HG03378 (cell line): ENCODE measurements at regions not wholly inside any gene's neighbourhood (a gene's known extent, or its start where the extent isn't known, plus 50 kb on each side); places are given as distances from the start of the nearest gene placed in this dataset.
"Not testable (repeated sequence)": the region's sequence is repeated elsewhere in the genome, so short reads cannot be mapped to it uniquely, and the experiment has no call there.

Source experiments
- ATAC-seq: cut with Tn5 transposase; IDR thresholded peaks from one replicate; pipeline ENCODE4 v1.9.1; 2021; ENCODE audit warnings: mild to moderate bottlenecking, moderate library complexity; ENCODE audit not compliant: unreplicated experiment

- ATAC-seq = no peak
Measured at GRCh38 chr4:120005527-120005926, 61.1 kb downstream of the MAD2L1 start.

GRCh38 chr4:120005076-120005475, 61.6 kb downstream of the MAD2L1 start:
- ATAC-seq = no peak

GRCh38 chr4:120004054-120004453, 62.6 kb downstream of the MAD2L1 start:
- no peak for ATAC-seq

- no peak for ATAC-seq
Measured at GRCh38 chr4:120003193-120003592, 63.5 kb downstream of the MAD2L1 start.

GRCh38 chr4:120001850-120002249, 64.8 kb downstream of the MAD2L1 start:
- ATAC-seq = no peak

GRCh38 chr4:120000591-120001296, 65.9 kb downstream of the MAD2L1 start:
- ATAC-seq = no peak

GRCh38 chr4:119996024-119996423, 70.6 kb downstream of the MAD2L1 start:
- ATAC-seq = not testable (repeated sequence)

GRCh38 chr4:119984996-119985395, 81.7 kb downstream of the MAD2L1 start:
- no peak for ATAC-seq

- no peak for ATAC-seq
Measured at GRCh38 chr4:119982756-119983155, 83.9 kb downstream of the MAD2L1 start.

- ATAC-seq = no peak
Measured at GRCh38 chr4:119980456-119980855, 86.2 kb downstream of the MAD2L1 start.

- ATAC-seq = no peak
Measured at GRCh38 chr4:119977076-119977940, 89.3 kb downstream of the MAD2L1 start.

GRCh38 chr4:119971431-119972084, 95.1 kb downstream of the MAD2L1 start:
- no peak for ATAC-seq

- no peak for ATAC-seq
Measured at GRCh38 chr4:119962631-119963030, 104.0 kb downstream of the MAD2L1 start.

- ATAC-seq = no peak
Measured at GRCh38 chr4:119958983-119959382, 107.7 kb downstream of the MAD2L1 start.

GRCh38 chr4:119955256-119955655, 111.4 kb downstream of the MAD2L1 start:
- ATAC-seq = no peak

GRCh38 chr4:119954487-119954886, 112.2 kb downstream of the MAD2L1 start:
- not testable (repeated sequence) for ATAC-seq

GRCh38 chr4:119946359-119946758, 120.3 kb downstream of the MAD2L1 start:
- ATAC-seq = no peak

GRCh38 chr4:119942806-119943205, 123.8 kb downstream of the MAD2L1 start:
- ATAC-seq = no peak

- ATAC-seq = no peak
Measured at GRCh38 chr4:119940557-119940956, 126.1 kb downstream of the MAD2L1 start.

- ATAC-seq = no peak
Measured at GRCh38 chr4:119939071-119939995, 127.3 kb downstream of the MAD2L1 start.

- ATAC-seq = no peak
Measured at GRCh38 chr4:119937746-119938145, 128.9 kb downstream of the MAD2L1 start.
